Heart left ventricle (tissue), 16 donors: ENCODE measurements at regions not wholly inside any gene's neighbourhood (a gene's known extent, or its start where the extent isn't known, plus 50 kb on each side); places are given as distances from the start of the nearest gene placed in this dataset.

ENCODE experiments used
- ATAC-seq, 4 donors: fragments of 200-7000 bp; cut with Tn5 transposase; one replicate each; pipeline ENCODE4 v1.9.1; 2020 to 2022; ENCODE audit warnings: moderate library complexity in 4 of 4, mild to moderate bottlenecking in 3 of 4, moderate number of reproducible peaks in 1 of 4
- DNase-seq, 5 donors: peaks; one replicate each; pipeline ENCODE4 v3.0.0-alpha.2; 2020
- H3K27ac ChIP-seq, 12 donors: fragments of 200-600 bp; sonication (generic) in 4 of 12; one replicate each; pipeline versions ENCODE4 v1.5.0 to v1.8.0; 2016 to 2022; ENCODE audit warnings: mild to moderate bottlenecking in 2 of 12
- H3K27me3 ChIP-seq, 9 donors: fragments of 200-600 bp; sonication (generic) in 2 of 9; one replicate each; pipeline versions ENCODE4 v1.5.1 to v1.8.0; 2016 to 2022; ENCODE audit warnings: mild to moderate bottlenecking in 3 of 9
- H3K36me3 ChIP-seq, 9 donors: fragments of 200-600 bp; sonication (generic) in 2 of 9; one replicate each; pipeline versions ENCODE4 v1.5.0 to v1.8.0; 2018 to 2022; ENCODE audit warnings: mild to moderate bottlenecking in 2 of 9
- H3K4me1 ChIP-seq, 12 donors: fragments of 200-600 bp; sonication (generic) in 4 of 12; one replicate each; pipeline versions ENCODE4 v1.5.0 to v1.8.0; 2016 to 2022; ENCODE audit warnings: mild to moderate bottlenecking in 3 of 12
- H3K4me3 ChIP-seq, 12 donors: fragments of 200-600 bp; sonication (generic) in 4 of 12; one replicate each; pipeline versions ENCODE4 v1.5.0 to v1.8.0; 2017 to 2022; ENCODE audit warnings: mild to moderate bottlenecking in 9 of 12, moderate library complexity in 4 of 12
- H3K9me3 ChIP-seq, 12 donors: fragments of 200-600 bp; sonication (generic) in 4 of 12; one replicate each; pipeline versions ENCODE4 v1.5.0 to v1.8.0; 2016 to 2022; ENCODE audit warnings: mild to moderate bottlenecking in 1 of 12
- CTCF ChIP-seq, 12 donors: fragments of 200-600 bp; sonication (generic) in 4 of 12; IDR thresholded peaks; one replicate each; pipeline versions ENCODE4 v1.5.0 to v1.8.0; 2018 to 2022; ENCODE audit warnings: antibody characterized with exemption in 12 of 12, mild to moderate bottlenecking in 5 of 12
- POLR2A ChIP-seq, 2 donors: fragments of 450-650 bp; IDR thresholded peaks; one replicate each; pipeline ENCODE4 v1.6.1; 2017; ENCODE audit warnings: antibody characterized with exemption in 2 of 2, mild to moderate bottlenecking in 2 of 2, moderate library complexity in 2 of 2
- WGBS, 4 donors: extraction: QIAGEN DNeasy Blood & Tissue Kit in 2 of 4; methylation state at CpG; one replicate each; pipeline versions ENCODE4 v1.1.5 to v1.1.7; 2013 to 2018; 5-methylcytosine and 5-hydroxymethylcytosine counted together
- intact Hi-C, 10 donors: fragments of 100-400 bp; cut with DNase I; formaldehyde crosslinking; loops; one replicate each; pipeline versions ENCODE4 v1.11.1 to v1.14.2; 2022
- donor health status: ischemic (EF 13 %, LVEDD 7.1; RV severe dilation, severe dysfunction).
- donor health status: healthy with polysubstance abuse.
- donor health status: DM: no; HTN: yes; CAD: no.
- donor health status: DM: no; HTN: no; CAD: no.
- donor health status: ischemic (EF 25% LVEDD 6.9; RV normal size, moderate dysfunction).
- donor health status: ischemic (EF 25% LVEDD 5.7; RV mildly dilated, moderate dysfunction).
- donor health status: healthy.
- donor health status: DM: yes; HTN: yes; CAD: no.
- donor health status: ischemic (EF 35%, LVEDD 5.7; RV mildly dilated, moderate dysfunction).
- donor health status: nonischemic (EF 11% LVEDD 7.7; RV severe dilation, severe dysfunction).
- donor health status: DM: yes; HTN: yes; CAD: no.
- donor health status: PGD.
- donor health status: ischemic (EF 29% LVEDD 5.4; RV normal size, mild dysfunction).
- donor health status: nonischemic (EF 23%, LVEDD 6.1; RV moderate dilation, normal function).

GRCh38 chr10:8766899-8767298, 712.4 kb downstream of the GATA3 start:
- Histone ChIP-seq H3K36me3 (no peaks in the 10 kb centered on the region), H3K9me3 (no peaks in the 10 kb centered on the region), H3K27me3 (no peaks in the 10 kb centered on the region), H3K4me3 (no peak overlapping the region), H3K27ac (no peak overlapping the region), H3K4me1 (no peaks in the 10 kb centered on the region)
- ATAC-seq (no peak), DNase-seq (no peak)
- WGBS, 4 donors: 90 to 92% (median 91%) methylated on average over 4 of the region's 4 CpGs
- TF ChIP-seq POLR2A (IDR thresholded peaks at IDR 0.05) (no peak), CTCF (IDR thresholded peaks at IDR 0.05) (no peak)
- intact Hi-C loops: no loop called here

GRCh38 chr10:8767591-8767990, 713.1 kb downstream of the GATA3 start:
- WGBS, 4 donors: 66 to 75% (median 72%) methylated on average over 5 of the region's 5 CpGs
- Histone ChIP-seq H3K4me3 (no peak overlapping the region), H3K9me3 (no peaks in the 10 kb centered on the region), H3K36me3 (no peaks in the 10 kb centered on the region), H3K4me1 (no peaks in the 10 kb centered on the region), H3K27me3 (no peaks in the 10 kb centered on the region), H3K27ac (no peak overlapping the region)
- intact Hi-C loops: no loop called here
- no peak for DNase-seq
- TF ChIP-seq CTCF (IDR thresholded peaks at IDR 0.05) (no peak), POLR2A (IDR thresholded peaks at IDR 0.05) (no peak)
- no peak for ATAC-seq

- intact Hi-C loops: no loop called here
- H3K27ac ChIP-seq: no peak overlapping the region
- H3K36me3 ChIP-seq: no peaks in the 10 kb centered on the region
Observed at GRCh38 chr10:8768341-8768740, 713.9 kb downstream of the GATA3 start.

GRCh38 chr10:8768852-8769251, 714.4 kb downstream of the GATA3 start:
- Histone ChIP-seq H3K36me3 (no peaks in the 10 kb centered on the region), H3K4me3 (no peak overlapping the region), H3K9me3 (no peaks in the 10 kb centered on the region), H3K27me3 (no peaks in the 10 kb centered on the region), H3K4me1 (no peaks in the 10 kb centered on the region), H3K27ac (no peak overlapping the region)
- TF ChIP-seq POLR2A (IDR thresholded peaks at IDR 0.05): no peak
- TF ChIP-seq CTCF (IDR thresholded peaks at IDR 0.05): no peak
- WGBS, 4 donors: 64 to 70% (median 65%) methylated on average over 3 of the region's 3 CpGs
- ATAC-seq (no peak), DNase-seq (no peak)
- intact Hi-C loops: no loop called here

More at GRCh38 chr10:8768341-8768740, 713.9 kb downstream of the GATA3 start:
- ATAC-seq: no peak
- no peak for DNase-seq
- TF ChIP-seq POLR2A (IDR thresholded peaks at IDR 0.05) (no peak), CTCF (IDR thresholded peaks at IDR 0.05) (no peak)
- no peaks in the 10 kb centered on the region for H3K27me3 ChIP-seq
- no peaks in the 10 kb centered on the region for H3K4me1 ChIP-seq
- no peaks in the 10 kb centered on the region for H3K9me3 ChIP-seq
- H3K4me3 ChIP-seq: no peak overlapping the region
